Activated CD8-positive, alpha-beta memory T cell treated with anti-CD3 and anti-CD28 coated beads, Interleukin-2, amount 50 U/mL, for 1 hour (primary cell): ENCODE measurements at regions not wholly inside any gene's neighbourhood (a gene's known extent, or its start where the extent isn't known, plus 50 kb on each side); places are given as distances from the start of the nearest gene placed in this dataset.

Source experiments
- DNase-seq: peaks from one replicate; pipeline ENCODE4 v3.0.0-alpha.2; 2020; ENCODE audit errors: extremely low read depth

- DNase-seq: no peak
Observed at GRCh38 chr5:174288439-174288838, 242.9 kb downstream of the NSG2 start.

GRCh38 chr5:174291162-174291561, 245.7 kb downstream of the NSG2 start:
- DNase-seq: no peak

- no peak for DNase-seq
Observed at GRCh38 chr5:174292348-174292747, 246.8 kb downstream of the NSG2 start.

- DNase-seq: no peak
Observed at GRCh38 chr5:174293006-174293405, 247.5 kb downstream of the NSG2 start.

DNA sequence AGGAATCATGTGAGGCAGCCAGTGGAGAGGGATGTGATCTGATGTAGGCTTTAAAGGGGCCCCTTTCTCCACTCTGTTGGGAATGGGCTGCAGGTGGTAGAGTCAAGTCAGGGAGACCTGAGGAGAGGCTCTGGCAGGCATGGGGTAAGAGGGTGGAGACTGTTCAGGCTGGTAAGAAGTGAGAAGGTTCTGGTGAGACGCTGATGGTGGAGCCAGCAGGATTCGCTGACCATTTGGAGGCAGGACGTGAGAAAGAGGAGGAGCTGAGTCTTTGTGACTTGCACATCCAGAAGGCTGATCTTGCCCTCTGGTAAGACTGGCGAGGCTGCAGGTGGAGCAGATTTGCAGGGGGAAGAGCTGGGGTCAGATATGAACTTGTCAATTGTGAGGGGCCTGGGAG, 248.0 kb downstream of the NSG2 start:
- no peak for DNase-seq

DNA sequence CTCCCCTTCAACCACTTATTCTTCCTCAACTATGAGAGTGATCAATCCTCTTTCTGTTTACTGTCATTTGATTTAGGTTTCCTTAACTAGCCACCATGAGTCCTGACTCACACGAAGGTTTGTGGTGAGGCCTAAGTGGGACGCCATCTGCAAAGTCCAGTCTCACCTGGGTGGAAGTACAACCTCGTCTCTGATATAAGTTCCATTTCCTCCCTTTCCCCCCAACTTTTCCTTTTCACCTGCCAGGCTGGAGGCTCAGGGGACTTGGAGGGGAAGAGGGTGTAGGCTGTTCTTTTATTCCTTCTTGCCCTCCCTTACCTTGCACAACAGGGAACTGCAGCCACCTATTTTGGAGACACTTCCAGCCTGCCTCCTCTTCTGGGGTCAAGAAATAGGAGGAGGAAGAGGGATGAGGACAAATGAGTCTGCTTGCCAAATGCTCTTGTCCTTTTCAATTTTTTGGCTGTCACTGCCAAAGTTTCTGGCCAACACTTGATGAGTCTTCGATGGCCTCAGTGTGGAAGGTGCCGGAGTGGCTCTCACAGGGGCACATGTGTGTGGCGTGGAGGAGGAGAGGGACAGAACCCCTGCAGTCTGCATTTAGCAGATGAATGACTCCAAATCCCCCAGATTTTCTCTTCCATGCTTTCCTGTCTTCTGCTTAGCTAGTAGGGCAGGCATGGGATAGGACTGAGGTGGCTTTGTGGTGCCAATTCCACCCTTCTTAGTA, 249.6 kb downstream of the NSG2 start:
- DNase-seq: no peak

DNA sequence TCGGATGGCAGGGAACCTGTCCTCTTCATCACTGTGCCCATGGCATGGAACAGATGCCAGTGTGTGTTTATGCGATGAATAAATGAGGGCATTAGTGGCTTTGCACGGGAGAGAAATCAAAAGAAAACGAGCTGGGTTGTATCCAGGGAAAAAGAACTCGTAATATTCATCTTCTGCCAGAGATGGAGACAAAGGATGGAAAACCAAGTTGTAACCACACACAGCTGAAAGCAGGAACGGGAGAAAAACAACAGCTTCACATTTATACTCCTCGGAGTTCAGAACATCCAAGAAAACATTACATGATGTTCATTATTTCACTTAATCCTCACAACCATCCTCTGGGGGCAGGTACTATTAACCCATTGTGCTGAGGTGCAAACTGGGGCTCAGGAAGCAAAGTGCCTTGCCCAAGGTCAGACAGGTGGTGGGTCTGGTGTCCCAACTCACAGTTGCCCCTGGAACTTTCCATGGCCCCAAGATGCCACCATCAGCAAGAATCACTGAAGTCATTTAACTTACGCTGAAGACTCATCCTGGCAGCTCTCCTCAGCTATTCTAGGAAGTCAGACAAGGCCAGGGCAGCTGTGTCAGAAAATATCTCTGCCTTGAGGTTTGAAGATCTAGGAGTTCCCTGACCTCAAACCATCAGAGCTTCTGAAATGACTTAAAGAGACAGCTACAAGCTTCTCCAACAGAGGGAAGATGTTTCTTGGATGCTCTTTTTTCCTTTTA, 250.4 kb downstream of the NSG2 start:
- no peak for DNase-seq

- no peak for DNase-seq
Observed at GRCh38 chr5:174300118-174300940, 254.8 kb downstream of the NSG2 start.

- no peak for DNase-seq
Observed at GRCh38 chr5:174300941-174301761, 255.6 kb downstream of the NSG2 start.

DNA sequence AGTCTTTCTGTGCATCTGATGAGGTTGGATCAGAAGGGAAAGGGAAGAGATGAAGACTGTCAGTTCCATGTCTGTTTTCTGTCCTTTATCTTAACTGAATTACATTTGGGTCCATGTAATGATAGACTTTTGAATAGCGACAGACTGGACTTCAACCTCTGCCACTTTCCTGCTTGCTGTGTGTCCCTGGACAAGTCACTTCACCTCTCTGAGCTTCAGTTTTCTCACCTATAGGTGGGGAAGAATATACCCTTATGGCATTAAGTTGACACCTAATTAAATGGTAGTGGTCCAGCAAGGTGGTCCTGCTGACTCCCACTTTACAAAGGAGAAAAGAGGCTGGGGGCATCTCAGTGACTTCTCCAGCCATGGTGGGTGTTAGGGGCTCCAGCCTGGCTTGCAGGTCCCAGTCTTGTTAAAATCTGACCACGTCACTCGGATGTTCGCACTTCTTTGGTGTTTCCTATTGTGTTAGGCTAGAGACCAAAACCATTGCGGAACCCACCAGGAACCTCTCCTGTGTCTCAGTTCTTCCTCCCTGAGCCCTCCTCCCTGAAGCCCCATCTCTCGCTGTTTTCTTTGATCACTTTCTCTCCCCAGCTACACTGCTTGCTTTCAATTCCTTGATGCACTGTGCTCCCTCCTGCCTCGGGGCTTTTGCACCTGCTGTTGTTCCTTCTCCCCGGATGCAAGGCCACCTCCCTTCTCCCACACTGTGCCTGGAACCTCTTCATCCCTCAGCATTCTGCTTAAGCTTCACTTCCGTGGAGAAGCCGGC, 256.5 kb downstream of the NSG2 start:
- DNase-seq: no peak

DNA sequence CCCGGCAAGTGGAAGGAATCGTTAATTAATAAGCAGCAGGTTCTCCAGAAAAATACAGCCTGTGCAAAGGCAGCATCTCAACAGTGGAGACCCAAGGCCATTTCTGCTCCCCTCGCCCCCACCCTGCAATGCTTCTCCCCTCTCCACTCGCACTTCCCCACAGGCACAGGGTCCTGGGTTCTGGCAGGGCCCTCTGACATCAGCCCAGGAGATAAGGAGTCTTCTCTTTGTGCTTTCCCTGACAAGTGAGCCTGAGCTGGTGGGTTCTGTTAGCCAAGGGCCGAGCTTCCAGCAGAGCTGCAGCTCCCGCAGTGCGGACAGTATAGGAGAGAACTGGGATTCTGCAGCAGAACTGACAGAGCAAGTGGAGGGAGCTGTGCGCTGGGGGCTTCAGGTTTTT, 257.5 kb downstream of the NSG2 start:
- DNase-seq: no peak

GRCh38 chr5:174303437-174304045, 258.0 kb downstream of the NSG2 start:
- no peak for DNase-seq

- DNase-seq: no peak
Observed at GRCh38 chr5:174305241-174305681, 259.8 kb downstream of the NSG2 start.

- no peak for DNase-seq
Observed at GRCh38 chr5:174306345-174307030, 261.0 kb downstream of the NSG2 start.

GRCh38 chr5:174307031-174307408, 261.5 kb downstream of the NSG2 start:
- DNase-seq: no peak

DNA sequence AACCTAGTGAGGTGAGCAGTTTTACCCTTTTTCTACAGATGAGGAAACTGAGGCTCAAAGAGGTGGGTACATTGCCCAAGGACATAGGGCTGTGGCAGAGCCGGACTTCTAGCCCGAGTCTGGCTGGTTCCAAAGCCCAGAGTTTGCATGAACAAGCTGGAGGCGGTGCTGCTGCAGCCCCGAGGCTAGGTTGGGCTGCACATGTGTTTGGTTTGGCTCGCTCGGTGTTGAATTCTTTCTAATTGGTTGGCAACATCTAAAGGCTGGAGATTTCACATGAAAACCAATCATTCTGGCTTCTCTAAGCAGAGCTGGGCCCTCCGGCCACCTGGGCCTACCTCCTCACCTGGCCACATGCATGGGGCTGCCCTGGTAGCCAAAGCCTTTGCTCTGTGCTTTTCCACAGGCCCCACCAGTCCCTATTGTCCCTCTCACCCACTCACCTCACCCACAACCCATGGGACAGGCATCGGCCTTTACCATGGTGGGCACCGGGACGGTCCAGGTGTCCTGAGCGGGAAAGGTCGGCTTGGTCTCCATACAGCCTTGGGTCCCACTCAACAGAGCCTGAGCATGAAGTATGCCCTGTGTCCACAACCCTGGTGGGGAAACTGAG, 262.3 kb downstream of the NSG2 start:
- DNase-seq: no peak

GRCh38 chr5:174309131-174309795, 263.8 kb downstream of the NSG2 start:
- DNase-seq: no peak

DNA sequence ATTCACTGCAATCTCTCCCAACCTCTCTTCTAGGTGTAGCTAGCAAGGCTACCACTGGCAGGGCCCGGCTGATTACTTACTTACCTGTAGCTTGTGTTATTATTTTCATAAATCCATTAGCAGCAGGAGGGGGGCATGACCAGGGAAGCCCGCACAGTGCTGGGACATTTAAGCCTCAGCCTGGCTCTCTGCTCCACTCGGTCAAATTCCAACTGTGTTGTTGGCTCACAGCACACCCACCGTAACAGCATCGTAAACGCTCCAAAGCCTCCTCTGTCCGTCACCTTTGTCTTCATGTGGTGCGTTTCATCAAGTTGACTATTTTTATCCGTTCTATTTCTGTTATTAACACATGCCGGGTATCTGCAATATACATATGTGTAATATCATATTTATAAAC, 264.7 kb downstream of the NSG2 start:
- no peak for DNase-seq

DNA sequence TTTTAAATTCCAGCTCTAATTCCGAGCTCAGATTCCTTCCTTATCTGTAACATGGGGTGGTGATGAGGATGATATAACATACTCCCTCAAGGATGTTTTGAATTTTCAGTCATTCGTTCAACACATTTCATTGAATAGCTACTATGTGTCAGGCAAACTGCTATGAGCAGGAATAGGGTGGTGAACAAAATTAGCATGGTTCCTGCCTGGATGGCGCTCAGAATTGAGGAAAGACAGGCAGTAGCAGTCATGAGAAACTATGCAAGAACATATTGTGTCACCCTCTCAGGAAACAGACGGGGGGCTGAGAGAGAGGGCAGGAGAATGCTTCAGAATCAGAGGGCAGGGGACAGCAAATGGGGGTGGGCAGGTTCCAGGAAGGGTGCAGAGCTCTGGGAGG, 265.2 kb downstream of the NSG2 start:
- DNase-seq: no peak
